Muscle layer of colon (tissue), 2 donors: ENCODE measurements at regions not wholly inside any gene's neighbourhood (a gene's known extent, or its start where the extent isn't known, plus 50 kb on each side); places are given as distances from the start of the nearest gene placed in this dataset.

ENCODE experiments used
- H3K27ac ChIP-seq: one replicate; pipeline ENCODE4 v1.7.0; 2013; ENCODE audit warnings: low read depth, mild to moderate bottlenecking, low read length, moderate library complexity
- H3K27me3 ChIP-seq, 2 donors: one replicate each; pipeline ENCODE4 v1.7.0; 2013; ENCODE audit warnings: low read length in 2 of 2, mild to moderate bottlenecking in 2 of 2; ENCODE audit not compliant: insufficient read depth in 2 of 2, control insufficient read depth in 1 of 2
- H3K36me3 ChIP-seq: one replicate; pipeline ENCODE4 v1.7.0; 2013; ENCODE audit warnings: mild to moderate bottlenecking, low read length; ENCODE audit not compliant: insufficient read depth
- H3K4me1 ChIP-seq: one replicate; pipeline ENCODE4 v1.7.0; 2013; ENCODE audit warnings: mild to moderate bottlenecking, low read length; ENCODE audit not compliant: insufficient read depth
- H3K4me3 ChIP-seq, 2 donors: one replicate each; pipeline ENCODE4 v1.7.0; 2013; ENCODE audit warnings: low read length in 2 of 2, low read depth in 1 of 2, mild to moderate bottlenecking in 1 of 2, moderate library complexity in 1 of 2
- H3K9ac ChIP-seq: one replicate; pipeline ENCODE4 v1.7.0; 2013; ENCODE audit warnings: low read length
- H3K9me3 ChIP-seq: one replicate; pipeline ENCODE4 v1.7.0; 2013; ENCODE audit warnings: mild to moderate bottlenecking, low read length
- donor health status: abdominal sarcoma.
- donor health status: Adenocarcinoma of cecum.

DNA sequence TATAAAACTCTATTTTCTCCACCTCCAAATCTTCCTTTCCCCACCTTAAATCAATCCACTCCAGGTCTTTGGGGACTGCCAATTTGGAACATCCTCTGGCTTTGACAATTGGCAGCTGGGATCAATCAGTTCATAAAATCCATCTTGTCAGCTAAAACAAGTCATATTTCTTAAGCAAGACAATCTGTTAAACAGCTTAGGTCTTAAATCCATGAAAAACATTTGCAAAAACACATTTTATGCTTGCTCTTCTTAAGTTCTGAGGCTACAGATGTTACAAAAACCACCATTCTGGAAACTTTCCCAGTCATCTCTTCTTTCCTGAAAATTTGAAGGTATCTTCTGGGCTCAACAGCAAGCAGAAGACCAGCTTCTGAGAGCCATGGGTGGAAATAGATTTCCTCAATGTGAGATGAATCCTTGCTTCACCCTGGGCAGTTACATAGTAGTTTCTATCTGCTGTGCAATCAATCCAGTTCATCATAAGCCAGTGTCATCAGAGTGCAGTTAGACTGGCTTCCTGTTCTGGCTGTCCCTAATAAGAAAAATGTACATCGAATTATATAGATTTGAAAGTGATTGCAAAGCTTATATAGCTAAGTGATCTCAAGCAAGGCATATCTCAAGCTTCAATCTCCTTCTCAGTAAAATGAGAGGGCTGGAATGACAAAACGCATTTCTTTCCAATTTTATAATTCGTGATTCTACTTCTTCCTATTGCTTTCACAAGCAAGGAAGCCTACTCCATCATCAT lies 402.7 kb upstream of the INTU start:
- H3K27ac ChIP-seq = no peak overlapping the region
- no peak overlapping the region for H3K4me3 ChIP-seq
- no peaks in the 10 kb centered on the region for H3K27me3 ChIP-seq
- no peaks in the 10 kb centered on the region for H3K9me3 ChIP-seq
- H3K9ac ChIP-seq = no peak overlapping the region
- no peaks in the 10 kb centered on the region for H3K36me3 ChIP-seq
- no peaks in the 10 kb centered on the region for H3K4me1 ChIP-seq

DNA sequence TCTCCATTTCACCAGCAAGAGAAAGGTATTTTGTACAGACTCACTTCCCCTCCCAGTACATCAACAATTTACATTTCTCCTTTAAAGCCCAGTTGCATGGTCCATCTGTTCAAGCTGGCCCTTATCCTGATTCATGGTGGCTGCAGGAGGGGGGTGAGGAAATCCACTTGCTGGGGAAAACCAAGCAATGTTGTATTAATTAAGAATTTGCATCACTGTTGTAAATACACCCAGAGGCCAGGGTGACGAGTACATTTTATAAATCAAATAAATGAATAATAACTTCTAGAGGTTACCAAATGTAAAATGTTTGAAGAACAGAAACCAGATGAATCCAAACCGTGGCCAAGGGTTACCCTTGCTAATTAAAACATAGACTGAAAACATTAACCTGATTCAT lies 395.9 kb upstream of the INTU start:
- peaks cover 4% of the 10 kb centered on the region for H3K4me1 ChIP-seq
- H3K4me3 ChIP-seq = no peak overlapping the region
- H3K9ac ChIP-seq = no peak overlapping the region
- no peaks in the 10 kb centered on the region for H3K27me3 ChIP-seq
- H3K36me3 ChIP-seq = no peaks in the 10 kb centered on the region
- no peaks in the 10 kb centered on the region for H3K9me3 ChIP-seq
- no peak overlapping the region for H3K27ac ChIP-seq

DNA sequence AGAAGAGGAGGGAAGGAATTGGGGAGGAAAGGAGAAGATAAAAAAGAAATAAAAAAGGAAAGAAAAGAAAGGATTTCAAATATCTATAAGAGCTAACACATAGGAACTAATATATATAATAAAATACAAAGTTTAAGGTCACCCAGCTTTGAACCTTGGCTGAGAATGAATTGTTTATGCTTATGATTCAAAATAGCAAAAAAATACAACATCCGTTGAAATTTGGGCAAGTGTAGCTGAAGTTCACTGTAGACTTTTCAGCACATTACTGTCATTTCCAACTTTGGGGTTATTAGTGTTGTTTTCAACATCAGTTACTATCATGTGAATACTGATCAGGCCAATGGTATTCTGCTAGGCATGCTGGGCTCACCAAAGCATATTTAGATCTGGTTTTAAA lies 395.2 kb upstream of the INTU start:
- no peaks in the 10 kb centered on the region for H3K36me3 ChIP-seq
- no peaks in the 10 kb centered on the region for H3K27me3 ChIP-seq
- H3K9ac ChIP-seq = no peak overlapping the region
- no peak overlapping the region for H3K4me3 ChIP-seq
- peaks cover 4% of the 10 kb centered on the region for H3K4me1 ChIP-seq
- H3K9me3 ChIP-seq = no peaks in the 10 kb centered on the region
- H3K27ac ChIP-seq = no peak overlapping the region

DNA sequence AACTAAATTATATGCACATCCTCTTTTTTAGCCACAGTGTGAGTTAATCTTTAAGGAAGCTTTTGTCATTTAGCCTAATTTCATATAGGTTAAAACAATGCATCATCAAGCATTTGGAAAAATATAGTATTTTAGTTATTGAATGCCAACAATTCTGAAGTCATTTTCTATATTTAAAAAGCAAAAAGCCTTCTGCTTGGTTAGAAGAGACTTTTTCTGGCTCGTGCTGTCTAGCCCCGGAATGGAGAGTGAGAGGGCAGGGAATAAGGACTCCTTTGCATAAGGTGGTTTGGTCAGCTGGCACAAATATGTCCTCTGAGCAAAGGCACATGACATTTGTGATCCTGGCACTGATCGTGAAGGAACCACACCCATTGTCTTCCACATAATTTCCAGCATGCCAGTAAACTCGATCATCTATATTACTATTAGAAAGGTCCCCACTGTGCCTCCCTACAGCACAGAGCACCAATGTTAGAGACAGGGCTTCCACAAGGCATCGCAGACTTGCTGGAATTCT lies 393.7 kb upstream of the INTU start:
- Histone ChIP-seq H3K9me3 (no peaks in the 10 kb centered on the region), H3K4me1 (peaks cover 4% of the 10 kb centered on the region), H3K27me3 (no peaks in the 10 kb centered on the region), H3K27ac (no peak overlapping the region), H3K9ac (no peak overlapping the region), H3K4me3 (no peak overlapping the region), H3K36me3 (no peaks in the 10 kb centered on the region)

DNA sequence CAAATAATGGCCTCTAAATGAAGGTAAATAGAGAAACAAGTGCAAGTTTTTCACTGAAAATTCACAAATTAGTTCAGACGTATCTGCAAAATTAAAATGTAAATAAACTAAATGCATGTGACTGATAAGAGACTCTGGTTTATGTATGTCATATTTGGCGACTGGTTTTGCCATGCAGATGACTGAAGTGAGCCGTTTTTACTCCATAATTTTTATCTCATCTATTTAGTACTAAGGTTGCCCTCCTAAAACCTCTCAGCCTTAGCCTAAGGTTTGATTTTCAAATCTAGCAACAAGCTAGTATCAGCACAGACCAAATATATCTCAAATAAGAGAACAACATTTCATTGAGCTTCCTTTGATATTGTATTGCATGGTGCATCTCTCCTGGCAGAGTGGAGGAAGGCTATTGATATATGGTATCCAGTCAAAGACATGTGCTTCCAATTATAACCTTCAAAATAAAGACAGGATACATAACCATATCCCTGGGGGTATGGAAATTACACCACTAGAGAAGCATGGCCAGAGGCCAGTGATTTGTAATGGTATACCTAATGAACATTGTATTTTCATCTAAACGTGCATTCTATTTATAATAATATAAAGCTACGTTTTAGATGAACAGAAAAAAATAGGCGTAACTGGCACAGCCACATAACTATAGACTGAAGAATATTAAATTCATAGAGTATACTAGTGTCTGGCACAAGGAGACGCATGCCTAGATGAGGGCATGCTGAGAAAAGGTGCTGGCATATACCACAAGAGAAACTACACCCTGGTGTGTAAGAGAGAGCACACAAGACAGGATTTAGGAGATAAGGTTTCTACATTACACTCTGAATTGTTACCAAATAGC lies 392.6 kb upstream of the INTU start:
- H3K9ac ChIP-seq = no peak overlapping the region
- H3K36me3 ChIP-seq = no peaks in the 10 kb centered on the region
- no peaks in the 10 kb centered on the region for H3K9me3 ChIP-seq
- no peak overlapping the region for H3K27ac ChIP-seq
- H3K4me1 ChIP-seq = peaks cover 4% of the 10 kb centered on the region
- no peaks in the 10 kb centered on the region for H3K27me3 ChIP-seq
- H3K4me3 ChIP-seq = no peak overlapping the region

DNA sequence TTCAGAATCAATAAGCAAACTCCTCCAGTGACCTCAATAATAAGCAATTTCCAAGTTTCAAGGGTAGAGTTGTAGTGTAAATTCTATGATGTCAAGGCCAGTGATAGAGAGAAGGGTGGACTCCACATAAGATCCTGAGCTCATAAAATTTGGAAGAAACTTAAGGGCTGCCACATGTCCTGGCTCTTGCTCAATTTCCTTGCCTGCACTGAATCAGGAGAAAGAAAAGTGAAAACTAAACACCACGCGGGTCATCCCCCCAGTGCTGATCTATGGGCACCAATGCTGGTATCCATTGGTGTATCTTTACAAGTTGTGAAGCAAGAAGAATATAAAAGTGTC lies 392.0 kb upstream of the INTU start:
- H3K27me3 ChIP-seq = no peaks in the 10 kb centered on the region
- H3K9me3 ChIP-seq = no peaks in the 10 kb centered on the region
- no peak overlapping the region for H3K9ac ChIP-seq
- no peak overlapping the region for H3K4me3 ChIP-seq
- no peak overlapping the region for H3K27ac ChIP-seq
- no peaks in the 10 kb centered on the region for H3K36me3 ChIP-seq
- peaks cover 4% of the 10 kb centered on the region for H3K4me1 ChIP-seq

DNA sequence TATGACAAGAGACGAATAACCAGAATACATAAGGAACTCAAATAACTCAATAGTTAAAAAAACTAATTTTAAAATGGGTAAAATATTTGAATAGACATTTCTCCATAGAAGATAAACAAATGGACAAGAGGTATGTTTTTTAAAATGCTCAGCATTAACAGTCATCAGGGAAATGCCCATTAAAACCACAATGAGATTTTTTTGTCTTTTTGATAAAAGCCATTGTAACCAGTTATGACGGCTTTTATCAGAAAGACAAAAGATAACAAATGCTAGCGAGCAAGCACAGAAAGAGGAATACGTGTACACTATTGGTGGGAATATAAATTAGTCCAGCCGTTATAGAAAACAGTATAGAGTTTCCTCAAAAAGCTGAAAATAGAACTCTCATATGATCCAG lies 388.2 kb upstream of the INTU start:
- no peak overlapping the region for H3K4me3 ChIP-seq
- no peak overlapping the region for H3K9ac ChIP-seq
- H3K9me3 ChIP-seq = no peaks in the 10 kb centered on the region
- H3K27me3 ChIP-seq = no peaks in the 10 kb centered on the region
- no peak overlapping the region for H3K27ac ChIP-seq
- no peaks in the 10 kb centered on the region for H3K36me3 ChIP-seq
- peaks cover 4% of the 10 kb centered on the region for H3K4me1 ChIP-seq

DNA sequence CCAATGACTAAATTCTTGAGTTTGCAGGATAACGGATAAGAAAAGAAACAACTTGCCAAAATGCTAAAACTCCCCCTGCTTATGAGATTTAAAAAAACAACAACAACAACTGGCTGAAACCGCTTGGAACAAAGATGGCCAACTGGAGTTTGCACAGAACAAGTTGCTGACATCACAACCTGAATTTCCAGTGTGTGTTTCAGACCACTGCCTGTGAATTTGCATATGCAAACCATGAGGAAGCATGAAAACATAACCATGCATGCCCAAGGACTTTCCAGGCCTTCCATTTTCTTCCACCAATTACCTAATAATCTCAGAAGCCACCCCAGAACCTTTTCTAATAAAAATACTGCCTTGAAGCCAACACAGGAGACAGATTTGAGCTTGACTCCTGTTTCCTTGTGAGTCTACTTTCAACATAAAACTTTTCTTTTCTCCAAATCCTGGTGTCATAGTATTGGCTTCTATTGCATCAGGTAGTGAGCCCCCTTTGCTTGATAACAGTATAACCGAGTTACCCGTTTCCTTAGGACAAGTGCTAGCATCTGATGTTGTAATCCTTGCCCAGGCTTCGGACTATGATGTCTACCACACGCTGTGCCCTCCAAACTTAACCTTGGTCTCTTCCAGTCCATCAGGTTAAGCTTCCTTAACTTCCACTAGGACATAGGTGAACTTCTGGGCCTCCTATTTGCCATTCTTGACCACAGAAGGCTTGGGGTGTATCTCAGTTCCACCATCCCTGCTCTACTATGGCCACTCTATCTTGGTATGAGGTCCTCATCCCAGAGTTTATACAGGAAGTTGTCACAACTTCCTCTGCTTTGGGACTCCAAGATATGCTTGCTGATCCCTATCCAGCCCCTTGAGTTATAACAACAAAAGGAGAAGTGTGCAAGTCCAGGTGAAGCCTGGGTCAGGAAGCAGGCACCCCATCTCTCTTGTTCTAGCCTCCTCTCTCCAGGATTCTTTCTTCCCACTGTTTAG lies 385.5 kb upstream of the INTU start:
- Histone ChIP-seq H3K27me3 (no peaks in the 10 kb centered on the region), H3K36me3 (no peaks in the 10 kb centered on the region), H3K27ac (no peak overlapping the region), H3K9me3 (no peaks in the 10 kb centered on the region), H3K9ac (no peak overlapping the region), H3K4me1 (no peaks in the 10 kb centered on the region), H3K4me3 (no peak overlapping the region)

DNA sequence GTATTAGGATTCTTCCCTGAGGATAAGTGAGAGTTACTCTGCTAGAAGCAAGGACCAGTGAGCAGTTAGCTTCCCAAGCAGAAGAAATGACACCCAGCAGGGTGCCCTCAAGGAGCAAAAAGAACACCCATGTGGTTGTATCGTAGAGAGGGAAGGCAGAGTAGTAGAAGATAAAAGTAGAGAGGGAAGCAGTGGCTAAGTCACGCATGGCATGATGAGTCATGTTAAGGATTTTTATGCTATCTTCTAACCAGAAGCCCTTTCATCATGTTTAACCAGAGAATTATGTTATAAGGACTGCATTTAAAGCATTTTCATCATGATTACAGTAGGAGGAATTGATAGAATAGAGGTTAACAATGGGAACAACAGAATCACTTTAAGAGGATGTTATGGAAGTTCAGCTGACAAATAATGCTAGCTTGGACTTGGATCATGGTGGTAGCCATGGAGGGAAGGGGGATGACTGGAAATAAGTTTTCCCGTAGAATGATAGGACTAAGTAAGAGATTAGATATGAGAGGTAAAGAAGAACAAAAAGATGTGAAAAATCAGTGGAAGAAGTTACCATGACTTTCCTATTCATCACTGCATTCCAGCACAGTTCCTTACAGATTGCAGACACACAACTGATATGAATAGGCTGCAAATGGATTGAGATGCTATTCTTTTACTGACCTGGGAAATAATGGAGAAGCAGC lies 383.5 kb upstream of the INTU start:
- H3K9me3 ChIP-seq = no peaks in the 10 kb centered on the region
- no peaks in the 10 kb centered on the region for H3K27me3 ChIP-seq
- H3K36me3 ChIP-seq = no peaks in the 10 kb centered on the region
- no peak overlapping the region for H3K9ac ChIP-seq
- H3K27ac ChIP-seq = no peak overlapping the region
- no peaks in the 10 kb centered on the region for H3K4me1 ChIP-seq
- no peak overlapping the region for H3K4me3 ChIP-seq

DNA sequence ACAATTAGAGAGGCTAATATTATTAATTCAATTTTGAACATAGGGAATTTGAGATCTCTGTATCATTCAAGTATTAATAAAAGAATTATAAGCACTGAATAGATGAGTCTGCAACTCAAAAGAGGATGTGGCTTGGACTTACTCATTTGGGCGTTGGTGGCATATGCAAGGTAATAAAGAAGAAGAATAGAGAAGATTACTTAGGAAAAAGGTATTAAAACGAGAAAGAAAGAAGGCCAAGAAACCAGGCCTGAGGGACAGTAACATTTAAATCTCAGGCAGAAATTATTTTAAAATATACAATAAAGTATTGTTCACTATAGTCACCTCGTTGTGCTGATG lies 383.0 kb upstream of the INTU start:
- H3K9ac ChIP-seq = no peak overlapping the region
- H3K27me3 ChIP-seq = no peaks in the 10 kb centered on the region
- no peaks in the 10 kb centered on the region for H3K4me1 ChIP-seq
- no peak overlapping the region for H3K4me3 ChIP-seq
- H3K36me3 ChIP-seq = no peaks in the 10 kb centered on the region
- H3K27ac ChIP-seq = no peak overlapping the region
- H3K9me3 ChIP-seq = no peaks in the 10 kb centered on the region

DNA sequence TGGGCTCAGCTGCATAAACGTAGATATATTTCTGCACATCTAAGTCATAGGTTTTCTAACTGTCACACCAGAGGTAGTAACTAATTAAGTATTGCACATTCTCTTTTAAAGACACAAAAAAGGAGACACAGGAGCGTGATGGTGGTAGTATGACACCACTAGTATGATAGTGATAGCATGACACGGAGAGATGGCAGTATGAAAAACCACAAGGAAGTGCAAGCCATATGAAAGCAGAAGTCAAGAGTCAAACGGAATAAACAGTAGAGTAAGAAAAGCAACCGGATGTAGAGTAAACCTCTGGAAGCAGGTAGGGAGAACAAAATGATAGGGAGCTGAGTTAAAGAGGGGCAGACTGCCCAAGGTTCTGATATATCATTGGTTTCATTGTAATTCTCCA lies 382.2 kb upstream of the INTU start:
- H3K4me3 ChIP-seq = no peak overlapping the region
- no peaks in the 10 kb centered on the region for H3K27me3 ChIP-seq
- no peak overlapping the region for H3K27ac ChIP-seq
- H3K9me3 ChIP-seq = no peaks in the 10 kb centered on the region
- H3K9ac ChIP-seq = no peak overlapping the region
- no peaks in the 10 kb centered on the region for H3K36me3 ChIP-seq
- no peaks in the 10 kb centered on the region for H3K4me1 ChIP-seq
